GM19328 (cell line): ENCODE measurements at regions not wholly inside any gene's neighbourhood (a gene's known extent, or its start where the extent isn't known, plus 50 kb on each side); places are given as distances from the start of the nearest gene placed in this dataset.
"Not testable (repeated sequence)": the region's sequence is repeated elsewhere in the genome, so short reads cannot be mapped to it uniquely, and the experiment has no call there.

Experiments used
- ATAC-seq: cut with Tn5 transposase; IDR thresholded peaks from one replicate; pipeline ENCODE4 v1.9.1; 2021; ENCODE audit warnings: mild to moderate bottlenecking, moderate library complexity; ENCODE audit not compliant: unreplicated experiment

- no peak for ATAC-seq
Observed at GRCh38 chr9:75532233-75533050, 358.0 kb upstream of the PCSK5 start.

- no peak for ATAC-seq
Observed at GRCh38 chr9:75539523-75539922, 350.9 kb upstream of the PCSK5 start.

GRCh38 chr9:75540185-75540584, 350.3 kb upstream of the PCSK5 start:
- no peak for ATAC-seq

- no peak for ATAC-seq
Observed at GRCh38 chr9:75541734-75542133, 348.7 kb upstream of the PCSK5 start.

- no peak for ATAC-seq
Observed at GRCh38 chr9:75544815-75545214, 345.7 kb upstream of the PCSK5 start.

- ATAC-seq: no peak
Observed at GRCh38 chr9:75545287-75545686, 345.2 kb upstream of the PCSK5 start.

- no peak for ATAC-seq
Observed at GRCh38 chr9:75548871-75549270, 341.6 kb upstream of the PCSK5 start.

- no peak for ATAC-seq
Observed at GRCh38 chr9:75551861-75552260, 338.6 kb upstream of the PCSK5 start.

- ATAC-seq: no peak
Observed at GRCh38 chr9:75552941-75553340, 337.5 kb upstream of the PCSK5 start.

- ATAC-seq: not testable (repeated sequence)
Observed at GRCh38 chr9:75566813-75567212, 323.7 kb upstream of the PCSK5 start.

- no peak for ATAC-seq
Observed at GRCh38 chr9:75570538-75570937, 319.9 kb upstream of the PCSK5 start.

- no peak for ATAC-seq
Observed at GRCh38 chr9:75574569-75574968, 315.9 kb upstream of the PCSK5 start.

GRCh38 chr9:75582870-75583269, 307.6 kb upstream of the PCSK5 start:
- no peak for ATAC-seq

- ATAC-seq: no peak
Observed at GRCh38 chr9:75588808-75589207, 301.7 kb upstream of the PCSK5 start.

- ATAC-seq: no peak
Observed at GRCh38 chr9:75589497-75589896, 301.0 kb upstream of the PCSK5 start.

- ATAC-seq: no peak
Observed at GRCh38 chr9:75591972-75592371, 298.5 kb upstream of the PCSK5 start.

GRCh38 chr9:75592586-75592985, 297.9 kb upstream of the PCSK5 start:
- ATAC-seq: no peak

GRCh38 chr9:75593920-75594319, 296.6 kb upstream of the PCSK5 start:
- no peak for ATAC-seq

GRCh38 chr9:75599126-75599525, 291.3 kb upstream of the PCSK5 start:
- no peak for ATAC-seq

GRCh38 chr9:75601280-75601679, 289.2 kb upstream of the PCSK5 start:
- no peak for ATAC-seq

- ATAC-seq: no peak
Observed at GRCh38 chr9:75602060-75602459, 288.4 kb upstream of the PCSK5 start.

- ATAC-seq: no peak
Observed at GRCh38 chr9:75604661-75605060, 285.8 kb upstream of the PCSK5 start.

- no peak for ATAC-seq
Observed at GRCh38 chr9:75607521-75607920, 283.0 kb upstream of the PCSK5 start.
